Natural killer cell treated with Interleukin-12 subunit alpha and Interleukin-12 subunit beta and Interleukin-15 and Interleukin-18, amount 100 ng/mL, for 72 hours (primary cell): ENCODE measurements at regions not wholly inside any gene's neighbourhood (a gene's known extent, or its start where the extent isn't known, plus 50 kb on each side); places are given as distances from the start of the nearest gene placed in this dataset.

Experiments
- ATAC-seq, 2 donors: fragments of 150-1000 bp; cut with Tn5 transposase in 1 of 2; sonication (Bioruptor Pico), chemical (Tn5 transposase) in 1 of 2; 2 replicates each; pipeline ENCODE4 v1.10.0; 2021
- DNase-seq: peaks from one replicate; pipeline ENCODE4 v3.0.0; 2022; ENCODE audit warnings: low spot score
- H3K27ac Mint-ChIP-seq, 2 donors: 1 replicate in 1 of 2; 2 replicates in 1 of 2; pipeline ENCODE4 v1.8.0; 2022; ENCODE audit warnings: mixed read lengths in 2 of 2, mild to moderate bottlenecking in 1 of 2, moderate library complexity in 1 of 2
- H3K27me3 Mint-ChIP-seq, 2 donors: 1 replicate in 1 of 2; 2 replicates in 1 of 2; pipeline ENCODE4 v1.8.0; 2022; ENCODE audit warnings: mixed read lengths in 2 of 2
- H3K36me3 Mint-ChIP-seq: one replicate; pipeline ENCODE4 v1.8.0; 2022; ENCODE audit warnings: mixed read lengths
- H3K4me1 Mint-ChIP-seq, 2 donors: 1 replicate in 1 of 2; 2 replicates in 1 of 2; pipeline ENCODE4 v1.8.0; 2022; ENCODE audit warnings: low read depth in 2 of 2, mixed read lengths in 2 of 2, mild to moderate bottlenecking in 1 of 2
- H3K4me3 Mint-ChIP-seq: one replicate; pipeline ENCODE4 v1.8.0; 2022; ENCODE audit warnings: mixed read lengths
- H3K9me3 Mint-ChIP-seq: 2 replicates; pipeline ENCODE4 v1.8.0; 2022; ENCODE audit warnings: mixed read lengths

GRCh38 chr20:58005581-58006345, 222.7 kb downstream of the ANKRD60 start:
- no peaks in the 10 kb centered on the region for H3K9me3 Mint-ChIP-seq

GRCh38 chr20:58004900-58005299, 223.6 kb downstream of the ANKRD60 start:
- peak in 1 of 2 donors; percentile 35 for ATAC-seq
- H3K27me3 Mint-ChIP-seq: peaks cover 14 to 19% of the 10 kb centered on the region in 2 donors

More at GRCh38 chr20:58005581-58006345, 222.7 kb downstream of the ANKRD60 start:
- Mint-ChIP-seq H3K4me1 (no peaks in the 10 kb centered on the region), H3K27me3 (peaks cover 13 to 20% of the 10 kb centered on the region in 2 donors), H3K27ac (no peak overlapping the region), H3K4me3 (no peak overlapping the region), H3K36me3 (no peaks in the 10 kb centered on the region)
- ATAC-seq (no peak), DNase-seq (no peak)

GRCh38 chr20:58004146-58004545, 224.3 kb downstream of the ANKRD60 start:
- H3K4me1 Mint-ChIP-seq: no peaks in the 10 kb centered on the region
- H3K27me3 Mint-ChIP-seq: peaks cover 7 to 11% of the 10 kb centered on the region in 2 donors
- DNase-seq: no peak
- H3K4me3 Mint-ChIP-seq: no peak overlapping the region
- no peak overlapping the region for H3K27ac Mint-ChIP-seq
- H3K36me3 Mint-ChIP-seq: no peaks in the 10 kb centered on the region
- no peak for ATAC-seq
- H3K9me3 Mint-ChIP-seq: no peaks in the 10 kb centered on the region

More at GRCh38 chr20:58004900-58005299, 223.6 kb downstream of the ANKRD60 start:
- Mint-ChIP-seq H3K9me3 (no peaks in the 10 kb centered on the region), H3K36me3 (no peaks in the 10 kb centered on the region), H3K4me3 (no peak overlapping the region), H3K27ac (no peak overlapping the region), H3K4me1 (no peaks in the 10 kb centered on the region)
- DNase-seq: no peak

- DNase-seq (no peak), ATAC-seq (no peak)
- no peaks in the 10 kb centered on the region for H3K9me3 Mint-ChIP-seq
- H3K36me3 Mint-ChIP-seq: no peaks in the 10 kb centered on the region
- no peaks in the 10 kb centered on the region for H3K4me1 Mint-ChIP-seq
- no peak overlapping the region for H3K4me3 Mint-ChIP-seq
- H3K27me3 Mint-ChIP-seq: peaks cover 9 to 10% of the 10 kb centered on the region in 2 donors
- H3K27ac Mint-ChIP-seq: no peak overlapping the region
Measured at GRCh38 chr20:58003525-58003924, 224.9 kb downstream of the ANKRD60 start.

- no peaks in the 10 kb centered on the region for H3K36me3 Mint-ChIP-seq
- H3K27ac Mint-ChIP-seq: no peak overlapping the region
- H3K4me1 Mint-ChIP-seq: no peaks in the 10 kb centered on the region
- DNase-seq (no peak), ATAC-seq (no peak)
- H3K27me3 Mint-ChIP-seq: peaks cover 10 to 12% of the 10 kb centered on the region in 2 donors
- no peak overlapping the region for H3K4me3 Mint-ChIP-seq
- no peaks in the 10 kb centered on the region for H3K9me3 Mint-ChIP-seq
Measured at GRCh38 chr20:58002901-58003300, 225.6 kb downstream of the ANKRD60 start.

- H3K4me3 Mint-ChIP-seq: no peak overlapping the region
- no peaks in the 10 kb centered on the region for H3K9me3 Mint-ChIP-seq
- DNase-seq (no peak), ATAC-seq (no peak)
- H3K27ac Mint-ChIP-seq: no peak overlapping the region
- no peaks in the 10 kb centered on the region for H3K4me1 Mint-ChIP-seq
- H3K36me3 Mint-ChIP-seq: no peaks in the 10 kb centered on the region
- peaks cover 17 to 22% of the 10 kb centered on the region in 2 donors for H3K27me3 Mint-ChIP-seq
Measured at GRCh38 chr20:58001946-58002345, 226.5 kb downstream of the ANKRD60 start.

- Mint-ChIP-seq H3K4me3 (no peak overlapping the region), H3K4me1 (no peaks in the 10 kb centered on the region), H3K27ac (no peak overlapping the region), H3K27me3 (peaks cover 18 to 26% of the 10 kb centered on the region in 2 donors), H3K36me3 (no peaks in the 10 kb centered on the region), H3K9me3 (no peaks in the 10 kb centered on the region)
- DNase-seq (no peak), ATAC-seq (no peak)
Measured at GRCh38 chr20:58001381-58001780, 227.1 kb downstream of the ANKRD60 start.

- Mint-ChIP-seq H3K36me3 (no peaks in the 10 kb centered on the region), H3K4me3 (no peak overlapping the region), H3K9me3 (no peaks in the 10 kb centered on the region), H3K27ac (no peak overlapping the region), H3K27me3 (peaks cover 18 to 26% of the 10 kb centered on the region in 2 donors), H3K4me1 (no peaks in the 10 kb centered on the region)
- DNase-seq: no peak
- no peak for ATAC-seq
Measured at GRCh38 chr20:58000861-58001260, 227.6 kb downstream of the ANKRD60 start.

GRCh38 chr20:57999465-58000111, 228.9 kb downstream of the ANKRD60 start:
- Mint-ChIP-seq H3K36me3 (no peaks in the 10 kb centered on the region), H3K4me1 (no peaks in the 10 kb centered on the region), H3K4me3 (no peak overlapping the region), H3K27me3 (peaks cover 18 to 22% of the 10 kb centered on the region in 2 donors), H3K27ac (no peak overlapping the region), H3K9me3 (no peaks in the 10 kb centered on the region)
- ATAC-seq: no peak
- DNase-seq: no peak

- Mint-ChIP-seq H3K9me3 (no peaks in the 10 kb centered on the region), H3K27ac (no peak overlapping the region), H3K36me3 (no peaks in the 10 kb centered on the region), H3K27me3 (peaks cover 16 to 18% of the 10 kb centered on the region in 2 donors), H3K4me3 (no peak overlapping the region), H3K4me1 (no peaks in the 10 kb centered on the region)
- no peak for DNase-seq
- ATAC-seq: no peak
Measured at GRCh38 chr20:57998981-57999464, 229.4 kb downstream of the ANKRD60 start.

- ATAC-seq (no peak), DNase-seq (no peak)
- Mint-ChIP-seq H3K27ac (no peak overlapping the region), H3K4me3 (no peak overlapping the region), H3K9me3 (no peaks in the 10 kb centered on the region), H3K4me1 (no peaks in the 10 kb centered on the region), H3K36me3 (no peaks in the 10 kb centered on the region), H3K27me3 (peaks cover 15 to 18% of the 10 kb centered on the region in 2 donors)
Measured at GRCh38 chr20:57998276-57998675, 230.2 kb downstream of the ANKRD60 start.

GRCh38 chr20:57996936-57997890, 231.2 kb downstream of the ANKRD60 start:
- no peaks in the 10 kb centered on the region for H3K36me3 Mint-ChIP-seq

GRCh38 chr20:57996465-57996864, 232.0 kb downstream of the ANKRD60 start:
- H3K4me3 Mint-ChIP-seq: no peak overlapping the region
- H3K27me3 Mint-ChIP-seq: peaks cover 15 to 18% of the 10 kb centered on the region in 2 donors
- H3K36me3 Mint-ChIP-seq: no peaks in the 10 kb centered on the region
- H3K27ac Mint-ChIP-seq: no peak overlapping the region
- ATAC-seq: no peak
- H3K4me1 Mint-ChIP-seq: no peaks in the 10 kb centered on the region
- H3K9me3 Mint-ChIP-seq: no peaks in the 10 kb centered on the region
- no peak for DNase-seq

More at GRCh38 chr20:57996936-57997890, 231.2 kb downstream of the ANKRD60 start:
- Mint-ChIP-seq H3K27ac (no peak overlapping the region), H3K4me1 (no peaks in the 10 kb centered on the region), H3K4me3 (no peak overlapping the region), H3K27me3 (peaks cover 15 to 18% of the 10 kb centered on the region in 2 donors), H3K9me3 (no peaks in the 10 kb centered on the region)
- DNase-seq: no peak
- ATAC-seq: no peak
